ENCODE measurements at regions not wholly inside any gene's neighbourhood (a gene's known extent, or its start where the extent isn't known, plus 50 kb on each side); places are given as distances from the start of the nearest gene placed in this dataset.

DNA sequence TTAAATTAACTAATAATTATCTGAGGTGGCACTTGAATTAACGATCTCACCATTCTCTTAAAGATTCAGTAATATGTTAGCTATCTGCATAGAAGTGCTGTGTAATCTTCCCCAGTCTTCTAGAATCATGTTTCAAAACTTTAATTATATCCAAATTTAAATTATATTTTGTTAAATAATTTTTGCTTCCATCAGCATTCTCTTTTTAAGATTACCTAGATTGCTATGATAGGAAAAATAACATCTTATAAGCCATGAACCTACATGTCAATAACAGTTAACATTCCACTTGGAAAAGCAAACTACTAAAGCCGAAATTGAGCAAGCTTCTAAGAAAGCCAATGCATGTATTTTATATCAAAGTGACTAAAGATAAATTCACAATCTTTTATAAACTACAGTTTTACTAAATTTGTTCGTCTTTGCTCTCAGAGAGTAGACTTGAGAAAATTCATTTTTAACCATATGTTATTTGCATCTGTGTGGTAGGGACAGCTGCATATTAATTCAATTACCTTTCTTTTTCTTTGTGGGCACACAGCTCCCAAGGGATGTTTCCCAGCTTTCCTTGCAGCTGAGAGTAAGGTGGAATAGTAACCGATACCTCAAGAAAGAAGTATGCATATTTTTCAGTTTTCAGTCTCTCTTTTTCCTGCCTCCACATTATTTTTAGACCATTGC lies 105.4 kb upstream of the ABCB5 start:
- TF ChIP-seq, protein P1, sequence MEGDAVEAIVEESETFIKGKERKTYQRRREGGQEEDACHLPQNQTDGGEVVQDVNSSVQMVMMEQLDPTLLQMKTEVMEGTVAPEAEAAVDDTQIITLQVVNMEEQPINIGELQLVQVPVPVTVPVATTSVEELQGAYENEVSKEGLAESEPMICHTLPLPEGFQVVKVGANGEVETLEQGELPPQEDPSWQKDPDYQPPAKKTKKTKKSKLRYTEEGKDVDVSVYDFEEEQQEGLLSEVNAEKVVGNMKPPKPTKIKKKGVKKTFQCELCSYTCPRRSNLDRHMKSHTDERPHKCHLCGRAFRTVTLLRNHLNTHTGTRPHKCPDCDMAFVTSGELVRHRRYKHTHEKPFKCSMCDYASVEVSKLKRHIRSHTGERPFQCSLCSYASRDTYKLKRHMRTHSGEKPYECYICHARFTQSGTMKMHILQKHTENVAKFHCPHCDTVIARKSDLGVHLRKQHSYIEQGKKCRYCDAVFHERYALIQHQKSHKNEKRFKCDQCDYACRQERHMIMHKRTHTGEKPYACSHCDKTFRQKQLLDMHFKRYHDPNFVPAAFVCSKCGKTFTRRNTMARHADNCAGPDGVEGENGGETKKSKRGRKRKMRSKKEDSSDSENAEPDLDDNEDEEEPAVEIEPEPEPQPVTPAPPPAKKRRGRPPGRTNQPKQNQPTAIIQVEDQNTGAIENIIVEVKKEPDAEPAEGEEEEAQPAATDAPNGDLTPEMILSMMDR (IDR thresholded peaks at IDR 0.05; ENCODE audit: insufficient read depth, low read length, poor library complexity, severe bottlenecking): no peak
- TF ChIP-seq EZH2phosphoT487 (conservative IDR thresholded peaks at IDR 0.05; ENCODE audit: low read length): no peak

Data from SU-DHL-6 (cell line).